Erythroblast (primary cell): ENCODE measurements at regions not wholly inside any gene's neighbourhood (a gene's known extent, or its start where the extent isn't known, plus 50 kb on each side); places are given as distances from the start of the nearest gene placed in this dataset.

Source experiments
- DNase-seq, 2 experiments: peaks; one replicate each; lab custom pipeline; 2025; lab: John Stamatoyannopoulos, UW
- GATA1 ChIP-seq: IDR thresholded peaks from 2 replicates; pipeline ENCODE4 v1.6.1; 2011; ENCODE audit warnings: low read depth, mild to moderate bottlenecking, control low read depth, low read length, moderate library complexity
- POLR2A ChIP-seq: IDR thresholded peaks from 2 replicates; pipeline ENCODE4 v1.6.1; 2011; ENCODE audit warnings: mild to moderate bottlenecking, low read length

DNA sequence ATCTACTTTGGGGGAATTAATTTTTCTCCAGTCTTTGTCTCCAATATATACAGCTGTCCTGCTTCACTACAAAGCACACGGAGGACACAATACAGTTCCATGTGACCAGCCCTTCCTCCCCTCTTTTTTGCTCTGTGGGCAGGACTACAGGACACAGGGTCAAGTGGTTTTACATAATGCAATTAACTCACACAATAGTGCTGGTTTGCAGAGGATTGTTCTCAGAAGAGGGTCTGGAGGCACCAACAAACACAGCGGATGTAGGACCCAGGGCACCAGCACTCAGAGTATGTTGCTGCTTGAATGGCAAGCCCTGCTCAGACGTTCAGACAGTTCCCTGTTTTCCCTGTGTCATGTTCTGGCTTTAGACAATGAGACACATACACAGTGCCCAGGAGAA, 52.0 kb upstream of the NPTX2 start:
- TF ChIP-seq POLR2A = no peak
- TF ChIP-seq GATA1 = no peak
- no peak for DNase-seq

DNA sequence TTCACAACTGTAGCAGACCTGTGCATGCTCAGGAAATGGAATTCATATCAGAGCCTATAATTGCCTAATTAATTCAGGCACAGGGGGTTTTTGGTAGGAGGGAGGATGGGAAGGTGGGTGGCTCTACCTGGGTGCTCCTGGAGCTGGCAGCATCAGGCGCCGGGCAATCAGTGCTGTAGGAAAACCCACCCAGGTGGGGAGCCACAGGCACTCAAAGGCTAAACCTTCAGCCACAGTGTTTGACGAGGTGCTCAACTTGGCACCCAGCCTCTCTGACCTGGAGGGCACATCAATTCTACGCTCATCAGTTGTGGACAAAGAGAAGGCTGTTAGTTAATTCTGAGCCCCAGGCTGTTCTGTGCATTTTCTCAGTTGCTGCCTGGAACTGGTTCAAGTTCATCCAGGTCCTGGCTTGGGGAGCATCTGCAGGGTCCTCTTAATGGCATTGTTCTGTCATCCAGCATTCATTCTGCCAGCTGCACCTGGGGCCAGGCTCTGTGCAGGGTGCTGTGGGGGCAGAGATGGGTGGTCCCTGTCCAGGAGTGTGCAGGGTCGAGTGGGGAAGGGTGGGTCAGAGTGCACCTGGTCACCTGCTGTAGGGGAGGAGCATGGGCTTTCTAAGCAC, 54.1 kb upstream of the NPTX2 start:
- DNase-seq = no peak
- TF ChIP-seq POLR2A (no peak), GATA1 (no peak)

DNA sequence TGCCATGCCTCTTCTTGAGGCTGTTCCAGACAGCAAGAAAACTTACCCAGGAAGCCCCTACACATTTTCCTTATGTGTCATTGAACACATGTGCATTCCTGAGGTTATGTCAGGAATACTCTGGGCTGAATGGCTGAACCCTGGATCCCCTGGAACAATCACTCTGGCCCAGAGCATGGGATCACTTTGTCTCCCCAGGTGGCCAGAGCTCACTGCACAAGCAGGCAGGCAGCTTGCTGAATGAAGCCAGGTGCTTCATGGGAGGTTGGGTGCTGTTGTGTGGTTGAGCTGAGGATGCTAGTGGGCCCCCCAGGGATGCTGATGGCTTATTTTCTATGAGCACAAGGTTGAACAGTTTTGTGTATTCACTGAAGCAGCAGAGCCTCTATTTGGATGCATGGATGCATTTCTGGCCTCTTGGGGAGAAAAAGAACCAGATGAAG, 54.7 kb upstream of the NPTX2 start:
- TF ChIP-seq GATA1 = no peak
- DNase-seq = no peak

DNA sequence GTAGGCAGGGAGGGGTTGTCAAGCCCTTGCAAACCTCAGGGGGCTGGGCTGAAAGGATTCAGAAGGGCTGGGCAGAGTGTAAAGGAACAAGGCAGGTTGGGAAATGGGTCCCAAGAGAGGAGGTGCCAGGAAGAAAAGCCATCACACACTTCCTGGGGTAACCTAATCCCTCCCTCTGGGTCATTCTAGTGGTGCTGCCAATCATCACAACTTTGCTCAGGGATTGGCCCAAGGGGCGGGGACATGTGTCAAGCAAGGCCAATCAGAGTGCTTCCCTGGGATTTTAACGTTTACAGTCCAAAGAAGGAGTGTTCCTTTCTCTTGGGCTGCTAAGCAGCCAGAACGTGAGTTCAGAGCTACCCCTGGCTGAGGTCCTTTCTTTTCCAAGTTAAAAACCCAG, 57.1 kb upstream of the NPTX2 start:
- no peak for DNase-seq

DNA sequence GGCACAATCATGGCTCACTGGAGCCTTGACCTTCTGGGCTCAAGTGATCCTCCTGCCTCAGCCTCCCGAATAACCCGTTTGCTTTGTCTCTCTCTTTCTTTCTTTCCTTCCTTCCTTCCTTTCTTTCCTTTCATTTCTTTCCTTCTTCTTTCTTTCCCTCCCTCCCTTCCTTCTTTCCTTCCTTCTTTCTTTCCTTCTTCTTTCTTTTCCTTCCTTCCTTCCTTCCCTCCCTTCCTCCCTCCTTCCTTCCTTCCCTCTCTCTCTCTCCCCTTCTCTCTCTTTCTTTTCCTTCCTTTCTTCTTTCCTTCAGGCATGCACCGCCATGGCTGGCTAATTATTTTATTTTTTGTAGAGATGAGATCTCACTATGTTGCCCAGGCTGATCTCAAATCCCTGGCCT, 57.9 kb upstream of the NPTX2 start:
- no peak for DNase-seq
- TF ChIP-seq POLR2A = no peak
- no peak for TF ChIP-seq GATA1

More for the DNA sequence above, 57.1 kb upstream of the NPTX2 start:
- TF ChIP-seq POLR2A (no peak), GATA1 (no peak)

DNA sequence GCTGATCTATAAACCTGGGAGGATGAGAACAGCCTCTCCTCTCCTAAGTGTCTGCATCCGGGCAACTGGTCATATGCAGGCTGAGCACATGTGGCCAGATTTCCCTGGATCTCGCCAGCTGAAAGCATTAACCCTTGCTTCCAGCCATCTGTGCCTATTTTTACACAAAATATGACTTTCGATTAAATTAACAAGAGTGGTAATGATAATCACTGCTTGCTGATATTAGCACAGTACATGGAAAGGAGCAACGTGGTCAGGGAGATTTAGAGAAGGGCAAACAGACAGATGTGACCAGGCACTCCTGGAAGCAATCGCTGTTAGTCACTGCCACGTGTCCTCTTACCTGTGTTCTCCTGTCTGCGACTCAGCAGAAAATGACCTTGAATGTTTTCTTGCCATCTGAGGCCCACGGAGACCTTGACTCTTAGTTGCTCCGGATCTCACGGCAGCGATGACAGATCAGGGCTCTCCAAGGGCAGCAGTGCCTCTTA, 59.5 kb upstream of the NPTX2 start:
- DNase-seq = no peak
- TF ChIP-seq GATA1 (no peak), POLR2A (no peak)

DNA sequence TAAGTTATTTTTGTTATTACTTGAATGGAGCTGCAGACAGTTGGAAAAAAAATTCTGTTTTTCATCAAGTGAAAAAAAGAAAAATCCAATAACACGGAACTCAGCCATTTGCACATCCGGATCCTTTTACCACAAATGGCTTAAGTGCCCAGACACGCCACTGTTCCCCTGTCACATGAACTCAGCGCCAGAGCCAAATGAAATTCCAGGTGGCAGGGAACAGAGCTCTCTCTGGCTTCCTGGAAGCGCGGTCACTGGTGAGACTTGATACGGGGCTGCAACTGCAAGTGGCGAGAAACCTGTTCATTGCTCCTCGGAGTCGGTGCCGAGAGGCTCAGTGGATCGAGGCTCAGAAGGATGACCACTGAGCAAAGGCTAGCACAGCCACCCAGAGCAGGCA, 60.8 kb upstream of the NPTX2 start:
- TF ChIP-seq POLR2A (no peak), GATA1 (no peak)
- DNase-seq = no peak

DNA sequence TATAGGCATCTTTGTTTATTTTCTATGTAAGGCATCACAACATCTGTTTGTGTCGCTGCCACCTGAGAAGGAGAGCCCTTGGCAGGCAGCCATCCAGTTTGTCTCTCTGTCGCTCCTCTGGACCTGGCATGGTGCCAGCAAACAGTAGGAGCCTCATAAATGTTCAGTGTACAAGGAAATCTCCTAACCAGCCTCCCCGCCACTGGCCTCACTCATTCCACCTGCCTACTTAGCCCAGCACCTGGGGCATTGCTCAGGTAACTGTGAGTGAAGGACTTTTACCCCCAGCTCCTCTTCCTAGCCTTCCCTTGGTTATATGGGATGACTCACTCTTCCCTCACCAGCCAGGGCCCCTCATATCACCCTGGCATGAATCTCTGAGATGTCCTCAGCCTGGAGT, 61.7 kb upstream of the NPTX2 start:
- no peak for TF ChIP-seq POLR2A
- TF ChIP-seq GATA1 = no peak
- no peak for DNase-seq

DNA sequence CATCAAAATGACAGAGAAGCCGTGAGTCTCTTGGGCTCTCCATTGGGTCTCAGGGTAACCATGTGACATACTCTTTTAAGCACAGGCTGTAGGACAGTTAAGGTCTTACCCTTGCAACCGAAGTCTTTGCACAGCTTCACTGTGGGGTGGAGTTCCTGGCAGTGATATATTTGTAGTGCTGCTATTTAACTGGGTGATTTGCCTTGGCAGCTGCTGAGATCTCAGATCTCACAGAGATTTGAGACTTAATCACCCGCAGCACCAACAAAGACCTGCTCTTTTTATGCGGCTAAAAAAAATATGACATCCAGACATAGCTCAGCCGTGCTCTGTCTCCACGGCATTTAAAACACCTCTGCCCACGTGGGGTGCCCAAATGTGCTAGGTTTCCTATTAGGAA, 63.4 kb upstream of the NPTX2 start:
- no peak for TF ChIP-seq GATA1
- no peak for TF ChIP-seq POLR2A
- no peak for DNase-seq

DNA sequence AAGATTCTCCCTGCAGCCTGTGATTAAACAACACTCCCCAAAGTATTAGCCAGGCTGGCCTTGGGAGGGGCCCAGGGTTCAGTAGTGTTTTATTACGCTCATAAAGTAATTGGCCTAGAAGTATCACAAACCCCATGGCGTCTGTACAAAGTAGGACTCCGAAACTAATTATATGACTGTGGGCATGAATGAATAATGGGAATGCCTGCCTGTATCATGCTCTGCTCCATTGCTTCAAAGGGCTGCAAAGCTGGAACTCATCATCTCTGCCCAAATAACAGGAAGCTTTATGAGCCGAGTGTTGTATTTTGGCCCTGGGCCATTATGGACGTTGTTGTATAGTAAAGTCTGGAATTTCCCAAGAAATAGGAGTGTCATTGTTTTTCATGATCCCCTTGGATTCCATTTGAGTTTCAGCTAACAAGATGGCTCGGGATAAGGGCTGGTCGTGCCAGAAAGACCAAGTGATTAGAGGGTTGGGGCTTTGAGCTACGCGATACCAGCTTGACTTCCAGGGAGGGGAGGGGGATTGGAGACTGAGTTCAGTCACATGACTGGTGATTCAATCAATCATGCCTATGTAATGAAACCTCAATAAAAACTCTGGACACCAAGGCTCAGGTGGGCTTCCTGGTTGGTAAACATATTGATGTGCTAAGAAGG, 65.3 kb upstream of the NPTX2 start:
- no peak for DNase-seq
- TF ChIP-seq GATA1 (no peak), POLR2A (no peak)

DNA sequence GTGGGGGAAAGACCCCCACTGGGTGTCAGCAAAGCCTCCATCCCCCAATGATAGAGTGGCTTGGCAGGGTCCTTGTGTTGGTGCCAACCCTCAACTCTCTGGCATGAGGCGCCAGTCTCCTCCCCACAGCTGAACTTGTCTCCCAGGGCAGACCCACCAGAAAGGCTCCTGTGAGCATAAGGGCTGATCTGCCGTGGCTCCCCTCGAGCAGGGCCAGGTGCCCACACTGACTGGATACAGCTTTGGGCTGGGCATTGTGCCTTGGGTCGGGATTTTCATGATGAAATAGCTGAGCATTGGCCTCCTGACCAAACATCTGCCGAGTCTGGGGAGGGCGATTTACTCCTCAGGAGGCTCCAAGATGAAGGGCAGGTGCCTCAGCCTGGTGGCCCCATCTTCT, 68.1 kb upstream of the NPTX2 start:
- DNase-seq = peak in 1 of 2 experiments; percentile 35
- TF ChIP-seq GATA1 (no peak), POLR2A (no peak)

DNA sequence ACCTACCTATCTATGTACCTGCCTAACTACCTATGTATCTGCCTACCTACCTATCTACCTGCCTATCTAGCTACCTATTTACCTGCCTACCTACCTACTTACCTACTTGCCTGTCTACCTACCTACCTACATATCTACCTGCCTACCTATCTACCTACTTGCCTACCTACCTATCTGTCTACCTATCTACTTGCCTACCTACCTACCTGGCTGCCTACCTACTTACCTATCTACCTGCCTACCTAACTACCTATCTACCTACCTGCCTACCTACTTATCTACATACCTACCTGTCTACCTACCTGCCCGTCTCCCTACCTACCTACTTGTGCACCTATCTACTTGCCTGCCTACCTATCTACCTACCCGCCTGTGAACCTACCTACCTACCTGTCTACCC, 68.7 kb upstream of the NPTX2 start:
- DNase-seq = peak in 1 of 2 experiments; percentile 46
- TF ChIP-seq POLR2A = no peak
- no peak for TF ChIP-seq GATA1

DNA sequence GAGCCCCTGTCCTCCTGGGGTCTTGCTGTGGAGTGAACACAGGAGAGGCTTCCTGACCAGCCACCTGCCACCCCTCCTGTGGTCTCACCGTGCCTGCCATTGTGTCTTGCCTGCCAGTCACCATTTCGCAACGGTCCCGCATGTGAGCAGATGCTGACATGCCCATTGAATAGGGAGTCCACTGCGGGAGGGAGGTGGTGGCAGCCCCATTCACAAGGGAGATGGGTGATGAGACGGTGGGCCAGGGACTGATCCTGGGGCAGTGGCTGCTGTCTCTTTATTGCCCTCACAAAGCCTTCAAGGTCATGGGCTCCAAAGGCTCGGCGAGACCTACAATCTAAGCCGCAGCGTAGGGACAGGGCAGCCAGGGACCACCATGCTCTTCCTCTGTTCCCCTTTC, 76.0 kb upstream of the NPTX2 start:
- DNase-seq = no peak
- no peak for TF ChIP-seq POLR2A
- TF ChIP-seq GATA1 = no peak

DNA sequence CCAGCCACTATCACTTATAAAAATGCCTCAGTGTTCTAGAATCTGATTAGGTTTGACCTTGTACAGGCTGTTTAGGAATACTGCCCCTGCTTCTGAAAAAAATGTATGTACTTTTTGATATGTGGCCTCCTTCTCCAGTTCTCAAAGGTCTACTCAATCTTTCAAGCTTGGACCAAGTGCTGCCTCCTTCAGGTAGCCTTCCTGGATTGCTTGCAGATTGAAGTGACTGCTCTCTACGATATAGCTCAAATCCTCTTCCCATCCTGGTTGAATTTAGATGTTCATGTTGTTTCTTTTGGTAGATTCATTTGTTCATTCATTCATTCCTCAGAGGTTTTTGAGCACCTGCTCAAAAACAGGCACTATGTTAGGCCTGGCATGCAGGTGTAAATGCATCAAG, 77.2 kb upstream of the NPTX2 start:
- DNase-seq = no peak
- TF ChIP-seq GATA1 (no peak), POLR2A (no peak)

DNA sequence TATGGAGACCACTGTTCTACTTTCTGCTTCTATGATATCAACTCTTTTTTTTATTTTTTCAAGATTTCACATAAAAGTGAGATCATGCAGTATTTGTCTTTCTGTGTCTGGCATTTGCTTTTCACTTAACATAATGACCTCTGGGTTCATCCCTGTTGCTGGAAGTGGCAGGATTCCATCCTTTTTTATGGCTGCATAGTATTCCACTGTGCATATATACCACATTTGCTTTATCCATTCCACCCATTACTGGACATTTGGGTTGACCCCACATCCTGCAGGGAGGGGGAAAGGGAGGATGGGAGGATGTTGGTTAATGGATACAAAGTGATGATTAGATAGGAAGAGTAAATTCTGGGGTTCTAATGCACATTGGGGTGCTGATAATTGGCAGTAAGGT, 80.3 kb upstream of the NPTX2 start:
- no peak for DNase-seq
- TF ChIP-seq POLR2A = no peak
- no peak for TF ChIP-seq GATA1
